HCT116 (cell line): ENCODE measurements at regions not wholly inside any gene's neighbourhood (a gene's known extent, or its start where the extent isn't known, plus 50 kb on each side); places are given as distances from the start of the nearest gene placed in this dataset.
"Not testable (repeated sequence)": the region's sequence is repeated elsewhere in the genome, so short reads cannot be mapped to it uniquely, and the experiment has no call there.

ENCODE experiments used
- ATAC-seq: fragments of 200-7000 bp; cut with Tn5 transposase; 2 replicates; pipeline ENCODE4 v1.9.1; 2020; ENCODE audit warnings: mild to moderate bottlenecking, moderate library complexity
- BruUV-seq: library from RNA; stranded (reverse); fragments of 400-500 nt; replicated peaks from 2 replicates; lab custom pipeline; 2021; lab: Mats Ljungman, UMichigan
- CTCF ChIA-PET: fragments of 300-600 bp; sonication (Branson Sonifier 250); formaldehyde crosslinking; loops from one replicate; lab custom pipeline; 2021; ENCODE audit warnings: antibody characterized with exemption; lab: Charles Lee
- POLR2A ChIA-PET: fragments of 300-600, 350-600 bp; sonication (Branson Sonifier 250); formaldehyde crosslinking; loops from one replicate; lab custom pipeline; 2021; ENCODE audit warnings: antibody characterized with exemption; lab: Charles Lee
- RAD21 ChIA-PET, 2 experiments: fragments of 300-600 bp; sonication (Branson Sonifier 250); formaldehyde crosslinking; loops; one replicate each; lab custom pipeline; 2023; ENCODE audit warnings: low total read pairs in 2 of 2; ENCODE audit not compliant: uncharacterized antibody in 2 of 2, unreplicated experiment in 2 of 2, low non-redundant PET in 1 of 2; lab: Charles Lee
- DNase-seq: peaks from one replicate; pipeline ENCODE4 v3.0.0-alpha.2; 2010; ENCODE audit warnings: low read depth, low spot score
- H2AFZ ChIP-seq: fragments of 200-600 bp; shearing (Covaris generic), sonication (generic); 2 replicates; pipeline ENCODE4 v1.6.1; 2017; ENCODE audit warnings: low read depth, mixed run types, mixed read lengths, antibody characterized with exemption, low read length; ENCODE audit not compliant: poor library complexity, severe bottlenecking
- H3K27ac ChIP-seq: 2 replicates; pipeline ENCODE4 v1.5.1; 2012; ENCODE audit warnings: low read depth, low read length
- H3K27me3 ChIP-seq: fragments of 200-600 bp; sonication (generic); 2 replicates; pipeline ENCODE4 v1.6.1; 2016; ENCODE audit warnings: mixed run types, low read length, mixed read lengths; ENCODE audit not compliant: insufficient read depth
- H3K36me3 ChIP-seq, 2 experiments: fragments of 200-500 bp in 1 of 2; fragments of 200-600 bp in 1 of 2; sonication (Bioruptor generic) in 1 of 2; sonication (generic) in 1 of 2; 2 replicates each; pipeline versions ENCODE4 v1.5.1 to v1.6.1; 2014 to 2016; ENCODE audit warnings: low read length in 2 of 2, inconsistent platforms in 1 of 2, mixed read lengths in 1 of 2, mixed run types in 1 of 2; ENCODE audit not compliant: insufficient read depth in 2 of 2, control insufficient read depth in 1 of 2
- H3K4me1 ChIP-seq, 2 experiments: fragments of 200-600 bp in 1 of 2; sonication (generic) in 1 of 2; 2 replicates each; pipeline versions ENCODE4 v1.5.1 to v1.6.1; 2012 to 2017; ENCODE audit warnings: low read length in 2 of 2, inconsistent platforms in 1 of 2, mild to moderate bottlenecking in 1 of 2, mixed read lengths in 1 of 2, mixed run types in 1 of 2, moderate library complexity in 1 of 2; ENCODE audit not compliant: insufficient read depth in 2 of 2, control insufficient read depth in 1 of 2
- H3K4me2 ChIP-seq: fragments of 200-600 bp; sonication (generic); 2 replicates; pipeline ENCODE4 v1.6.1; 2017; ENCODE audit warnings: mixed run types, low read length, mixed read lengths
- H3K4me3 ChIP-seq, 2 experiments: fragments of 200-600 bp in 1 of 2; sonication (generic) in 1 of 2; replicated peaks in 1 of 2; 2 replicates each; pipeline ENCODE4 v1.5.1; 2011 to 2016; ENCODE audit warnings: low read length in 2 of 2, control low read depth in 1 of 2, low read depth in 1 of 2, mild to moderate bottlenecking in 1 of 2, mixed read lengths in 1 of 2, mixed run types in 1 of 2
- H3K79me2 ChIP-seq: fragments of 200-600 bp; sonication (generic); 2 replicates; pipeline ENCODE4 v1.6.1; 2017; ENCODE audit warnings: mild to moderate bottlenecking, mixed run types, low read length, moderate library complexity, mixed read lengths; ENCODE audit not compliant: insufficient read depth
- H3K9ac ChIP-seq: fragments of 200-600 bp; sonication (generic); 2 replicates; pipeline ENCODE4 v1.6.1; 2016; ENCODE audit warnings: low read length, mixed read lengths
- H3K9me2 ChIP-seq: fragments of 200-600 bp; sonication (generic), shearing (Covaris generic); 2 replicates; pipeline ENCODE4 v1.6.1; 2017; ENCODE audit warnings: mixed run types, mild to moderate bottlenecking, moderate library complexity; ENCODE audit not compliant: insufficient read depth
- H3K9me3 ChIP-seq, 2 experiments: fragments of 200-500 bp in 1 of 2; fragments of 200-600 bp in 1 of 2; sonication (Bioruptor generic) in 1 of 2; sonication (generic) in 1 of 2; 2 replicates each; pipeline ENCODE4 v1.6.1; 2014 to 2017; ENCODE audit warnings: low read length in 2 of 2, mixed read lengths in 2 of 2, inconsistent platforms in 1 of 2, low read depth in 1 of 2, mild to moderate bottlenecking in 1 of 2, mixed run types in 1 of 2, moderate library complexity in 1 of 2; ENCODE audit not compliant: control insufficient read depth in 1 of 2, insufficient read depth in 1 of 2
- H4K20me1 ChIP-seq: fragments of 200-600 bp; sonication (generic), shearing (Covaris generic); 2 replicates; pipeline ENCODE4 v1.6.1; 2017; ENCODE audit warnings: mixed run types, mild to moderate bottlenecking, moderate library complexity; ENCODE audit not compliant: insufficient read depth
- CEBPB ChIP-seq: IDR thresholded peaks from 2 replicates; pipeline ENCODE4 v1.6.1; 2012; ENCODE audit warnings: low read depth
- EZH2phosphoT487 ChIP-seq: fragments of 200-600 bp; IDR thresholded peaks from 2 replicates; pipeline ENCODE4 v1.6.1; 2018; ENCODE audit warnings: antibody characterized with exemption, borderline replicate concordance
- FOSL1 ChIP-seq: IDR thresholded peaks from 2 replicates; pipeline ENCODE4 v1.6.1; 2012; ENCODE audit warnings: low read depth
- JUND ChIP-seq: IDR thresholded peaks from 2 replicates; pipeline ENCODE4 v1.6.1; 2012
- POLR2A ChIP-seq: IDR thresholded peaks from 2 replicates; pipeline ENCODE4 v1.7.0; 2011; ENCODE audit warnings: borderline replicate concordance; ENCODE audit not compliant: insufficient read depth, insufficient read length; ENCODE audit errors: extremely low read depth
- RAD21 ChIP-seq: IDR thresholded peaks from 2 replicates; pipeline ENCODE4 v1.6.1; 2012; ENCODE audit warnings: low read depth, mild to moderate bottlenecking
- SIN3A ChIP-seq: IDR thresholded peaks from 2 replicates; pipeline ENCODE4 v1.6.1; 2012; ENCODE audit warnings: low read depth
- SRF ChIP-seq: IDR thresholded peaks from 2 replicates; pipeline ENCODE4 v1.6.1; 2012; ENCODE audit warnings: low read depth
- YY1 ChIP-seq: IDR thresholded peaks from 2 replicates; pipeline ENCODE4 v1.6.1; 2011; ENCODE audit warnings: low read length, low read depth, moderate library complexity, mild to moderate bottlenecking; ENCODE audit not compliant: insufficient replicate concordance; ENCODE audit errors: extremely low read depth
- ZFX ChIP-seq: fragments of 450-650 bp; IDR thresholded peaks from 2 replicates; pipeline ENCODE4 v1.6.1; 2017
- ZNF274 ChIP-seq: fragments of 200-500 bp; sonication (Bioruptor generic); IDR thresholded peaks from 2 replicates; pipeline ENCODE4 v1.6.1; 2014; ENCODE audit warnings: mild to moderate bottlenecking, low read depth, low read length, inconsistent platforms
- intact Hi-C: fragments of 100-400 bp; cut with micrococcal nuclease; formaldehyde crosslinking; loops from 2 replicates; pipeline ENCODE4 v1.10.0; 2022
- TF ChIP-seq, protein P1 (sequence below), 3 experiments: fragments of 200-600 bp in 1 of 3; sonication (generic) in 1 of 3; IDR thresholded peaks in 2 of 3; conservative IDR thresholded peaks in 1 of 3; 2 replicates each; pipeline ENCODE4 v1.5.1; 2012 to 2017; ENCODE audit warnings: low read depth in 2 of 3, low read length in 2 of 3, antibody characterized with exemption in 1 of 3, borderline replicate concordance in 1 of 3, control low read depth in 1 of 3, mild to moderate bottlenecking in 1 of 3, mixed read lengths in 1 of 3, mixed run types in 1 of 3, moderate library complexity in 1 of 3; ENCODE audit not compliant: insufficient read depth in 1 of 3
- TF ChIP-seq, protein P2 (sequence below): IDR thresholded peaks from 2 replicates; pipeline ENCODE4 v1.6.1; 2012
- TF ChIP-seq, protein P3 (sequence below): IDR thresholded peaks from 2 replicates; pipeline ENCODE4 v1.6.1; 2012; ENCODE audit warnings: low read depth

DNA sequence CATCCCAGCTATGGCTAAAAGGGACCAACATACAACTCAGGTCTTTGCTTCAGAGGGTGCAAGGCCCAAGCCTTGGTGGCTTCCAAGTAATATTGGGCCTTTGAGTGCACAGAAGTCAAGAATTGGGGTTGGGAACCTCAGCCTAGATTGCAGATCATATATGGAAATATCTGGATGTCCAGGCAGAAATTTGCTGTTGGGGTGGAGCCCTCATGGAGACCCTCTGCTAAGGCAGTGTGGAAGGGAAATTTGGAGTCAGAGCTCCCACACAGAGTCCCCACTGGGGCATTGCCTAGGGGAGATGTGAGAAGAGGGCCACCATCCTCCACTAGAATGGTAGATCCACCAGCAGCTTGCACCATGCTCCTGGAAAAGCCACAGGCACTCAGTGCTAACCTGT, 123.5 kb downstream of the PRL start (continued):
- TF ChIP-seq, protein P1, sequence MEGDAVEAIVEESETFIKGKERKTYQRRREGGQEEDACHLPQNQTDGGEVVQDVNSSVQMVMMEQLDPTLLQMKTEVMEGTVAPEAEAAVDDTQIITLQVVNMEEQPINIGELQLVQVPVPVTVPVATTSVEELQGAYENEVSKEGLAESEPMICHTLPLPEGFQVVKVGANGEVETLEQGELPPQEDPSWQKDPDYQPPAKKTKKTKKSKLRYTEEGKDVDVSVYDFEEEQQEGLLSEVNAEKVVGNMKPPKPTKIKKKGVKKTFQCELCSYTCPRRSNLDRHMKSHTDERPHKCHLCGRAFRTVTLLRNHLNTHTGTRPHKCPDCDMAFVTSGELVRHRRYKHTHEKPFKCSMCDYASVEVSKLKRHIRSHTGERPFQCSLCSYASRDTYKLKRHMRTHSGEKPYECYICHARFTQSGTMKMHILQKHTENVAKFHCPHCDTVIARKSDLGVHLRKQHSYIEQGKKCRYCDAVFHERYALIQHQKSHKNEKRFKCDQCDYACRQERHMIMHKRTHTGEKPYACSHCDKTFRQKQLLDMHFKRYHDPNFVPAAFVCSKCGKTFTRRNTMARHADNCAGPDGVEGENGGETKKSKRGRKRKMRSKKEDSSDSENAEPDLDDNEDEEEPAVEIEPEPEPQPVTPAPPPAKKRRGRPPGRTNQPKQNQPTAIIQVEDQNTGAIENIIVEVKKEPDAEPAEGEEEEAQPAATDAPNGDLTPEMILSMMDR (IDR thresholded peaks at IDR 0.05 in 2 of 3, conservative IDR thresholded peaks at IDR 0.05 in 1 of 3; ENCODE audit: borderline replicate concordance in 1 of 3, insufficient read depth in 1 of 3, low read depth in 2 of 3, low read length in 2 of 3), result no peak
- no peak for TF ChIP-seq POLR2A
- TF ChIP-seq SRF, result no peak

DNA sequence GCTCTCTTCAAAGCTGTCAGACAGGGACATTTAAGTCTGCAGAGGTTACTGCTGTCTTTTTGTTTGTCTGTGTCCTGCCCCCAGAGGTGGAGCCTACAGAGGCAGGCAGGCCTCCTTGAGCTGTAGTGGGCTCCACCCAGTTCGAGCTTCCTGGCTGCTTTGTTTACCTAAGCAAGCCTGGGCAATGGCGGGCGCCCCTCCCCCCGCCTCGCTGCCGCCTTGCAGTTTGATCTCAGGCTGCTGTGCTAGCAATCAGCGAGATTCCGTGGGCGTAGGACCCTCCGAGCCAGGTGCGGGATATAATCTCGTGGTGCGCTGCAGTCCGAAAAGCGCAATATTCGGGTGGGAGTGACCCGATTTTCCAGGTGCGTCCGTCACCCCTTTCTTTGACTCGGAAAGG, 116.6 kb downstream of the PRL start:
- H3K9me3 ChIP-seq, CTCF ChIA-PET, H3K4me1 ChIP-seq, H3K27ac ChIP-seq, intact Hi-C loops, H3K9ac ChIP-seq, H2AFZ ChIP-seq, H3K4me2 ChIP-seq, H3K79me2 ChIP-seq, ATAC-seq, H3K36me3 ChIP-seq, RAD21 ChIA-PET, H3K9me2 ChIP-seq, BruUV-seq, POLR2A ChIA-PET, H3K4me3 ChIP-seq, DNase-seq, H3K27me3 ChIP-seq, H4K20me1 ChIP-seq: not testable (repeated sequence)

DNA sequence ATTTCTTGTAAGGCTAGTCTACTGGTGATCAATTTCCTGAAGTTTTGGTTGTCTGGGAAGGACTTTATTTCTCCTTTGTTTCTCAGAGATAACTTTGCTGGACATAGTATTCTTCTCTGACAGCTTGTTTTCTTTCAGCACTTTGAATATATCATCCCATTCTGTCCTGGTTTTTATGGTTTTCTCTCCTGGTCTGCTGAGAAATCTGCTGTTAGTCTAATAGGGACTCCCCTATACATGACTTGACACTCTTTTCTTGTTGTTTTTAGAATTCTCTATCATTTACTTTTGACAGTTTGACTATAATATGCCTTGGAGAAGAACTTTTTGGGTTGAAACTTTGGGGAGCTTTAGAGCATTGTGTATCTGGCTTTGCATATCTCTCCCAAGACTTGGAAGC, 112.5 kb downstream of the PRL start:
- BruUV-seq, result no TSS peak
- H3K4me2 ChIP-seq, result no peak overlapping the region
- H4K20me1 ChIP-seq, result no peaks in the 10 kb centered on the region
- no peak overlapping the region for H2AFZ ChIP-seq
- H3K27me3 ChIP-seq, result no peaks in the 10 kb centered on the region
- CTCF ChIA-PET, result no interaction called here
- POLR2A ChIA-PET, result no interaction called here
- DNase-seq, result no peak
- H3K4me3 ChIP-seq, result no peak overlapping the region
- intact Hi-C loops, result no loop called here
- RAD21 ChIA-PET, result no interaction called here
- no peaks in the 10 kb centered on the region for H3K9me2 ChIP-seq
- no peaks in the 10 kb centered on the region for H3K36me3 ChIP-seq
- no peak for ATAC-seq
- H3K79me2 ChIP-seq, result no peaks in the 10 kb centered on the region
- H3K4me1 ChIP-seq, result no peaks in the 10 kb centered on the region
- no peak overlapping the region for H3K27ac ChIP-seq
- peaks cover 0 to 7% of the 10 kb centered on the region in 2 experiments; a peak in 1 of 4 replicates for H3K9me3 ChIP-seq
- no peak overlapping the region for H3K9ac ChIP-seq
- TF ChIP-seq, protein P2, sequence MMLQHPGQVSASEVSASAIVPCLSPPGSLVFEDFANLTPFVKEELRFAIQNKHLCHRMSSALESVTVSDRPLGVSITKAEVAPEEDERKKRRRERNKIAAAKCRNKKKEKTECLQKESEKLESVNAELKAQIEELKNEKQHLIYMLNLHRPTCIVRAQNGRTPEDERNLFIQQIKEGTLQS, result no peak
- TF ChIP-seq ZFX (no peak), CEBPB (no peak), POLR2A (no peak), YY1 (no peak), FOSL1 (no peak), EZH2phosphoT487 (no peak), JUND (no peak), SIN3A (no peak), RAD21 (no peak), ZNF274 (no peak)
- TF ChIP-seq, protein P3, sequence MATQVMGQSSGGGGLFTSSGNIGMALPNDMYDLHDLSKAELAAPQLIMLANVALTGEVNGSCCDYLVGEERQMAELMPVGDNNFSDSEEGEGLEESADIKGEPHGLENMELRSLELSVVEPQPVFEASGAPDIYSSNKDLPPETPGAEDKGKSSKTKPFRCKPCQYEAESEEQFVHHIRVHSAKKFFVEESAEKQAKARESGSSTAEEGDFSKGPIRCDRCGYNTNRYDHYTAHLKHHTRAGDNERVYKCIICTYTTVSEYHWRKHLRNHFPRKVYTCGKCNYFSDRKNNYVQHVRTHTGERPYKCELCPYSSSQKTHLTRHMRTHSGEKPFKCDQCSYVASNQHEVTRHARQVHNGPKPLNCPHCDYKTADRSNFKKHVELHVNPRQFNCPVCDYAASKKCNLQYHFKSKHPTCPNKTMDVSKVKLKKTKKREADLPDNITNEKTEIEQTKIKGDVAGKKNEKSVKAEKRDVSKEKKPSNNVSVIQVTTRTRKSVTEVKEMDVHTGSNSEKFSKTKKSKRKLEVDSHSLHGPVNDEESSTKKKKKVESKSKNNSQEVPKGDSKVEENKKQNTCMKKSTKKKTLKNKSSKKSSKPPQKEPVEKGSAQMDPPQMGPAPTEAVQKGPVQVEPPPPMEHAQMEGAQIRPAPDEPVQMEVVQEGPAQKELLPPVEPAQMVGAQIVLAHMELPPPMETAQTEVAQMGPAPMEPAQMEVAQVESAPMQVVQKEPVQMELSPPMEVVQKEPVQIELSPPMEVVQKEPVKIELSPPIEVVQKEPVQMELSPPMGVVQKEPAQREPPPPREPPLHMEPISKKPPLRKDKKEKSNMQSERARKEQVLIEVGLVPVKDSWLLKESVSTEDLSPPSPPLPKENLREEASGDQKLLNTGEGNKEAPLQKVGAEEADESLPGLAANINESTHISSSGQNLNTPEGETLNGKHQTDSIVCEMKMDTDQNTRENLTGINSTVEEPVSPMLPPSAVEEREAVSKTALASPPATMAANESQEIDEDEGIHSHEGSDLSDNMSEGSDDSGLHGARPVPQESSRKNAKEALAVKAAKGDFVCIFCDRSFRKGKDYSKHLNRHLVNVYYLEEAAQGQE, result no peak
